Erythroblast (primary cell): ENCODE measurements at regions not wholly inside any gene's neighbourhood (a gene's known extent, or its start where the extent isn't known, plus 50 kb on each side); places are given as distances from the start of the nearest gene placed in this dataset.

ENCODE experiments used
- GATA1 ChIP-seq: IDR thresholded peaks from 2 replicates; pipeline ENCODE4 v1.6.1; 2011; ENCODE audit warnings: low read depth, mild to moderate bottlenecking, control low read depth, low read length, moderate library complexity
- POLR2A ChIP-seq: IDR thresholded peaks from 2 replicates; pipeline ENCODE4 v1.6.1; 2011; ENCODE audit warnings: mild to moderate bottlenecking, low read length

- no peak for TF ChIP-seq POLR2A
- TF ChIP-seq GATA1: no peak
Observed at GRCh38 chr15:70375586-70375985, 277.9 kb upstream of the TLE3 start.
